Vagina (tissue), 2 donors: ENCODE measurements at regions not wholly inside any gene's neighbourhood (a gene's known extent, or its start where the extent isn't known, plus 50 kb on each side); places are given as distances from the start of the nearest gene placed in this dataset.

ENCODE experiments used
- DNase-seq, 2 donors: peaks; one replicate each; pipeline ENCODE4 v3.0.0-alpha.2; 2017; ENCODE audit errors: extremely low spot score in 2 of 2
- H3K27ac ChIP-seq: fragments of 200-600 bp; sonication (generic); one replicate; pipeline ENCODE4 v1.5.1; 2019
- H3K27me3 ChIP-seq: fragments of 200-600 bp; sonication (generic); one replicate; pipeline ENCODE4 v1.5.1; 2019
- H3K36me3 ChIP-seq, 2 donors: fragments of 200-600 bp; sonication (generic); one replicate each; pipeline ENCODE4 v1.5.1; 2017 to 2019
- H3K4me1 ChIP-seq: fragments of 200-600 bp; sonication (generic); one replicate; pipeline ENCODE4 v1.5.1; 2019
- H3K4me3 ChIP-seq, 2 donors: fragments of 200-600 bp; sonication (generic); 1 replicate in 1 of 2; 2 replicates in 1 of 2; pipeline ENCODE4 v1.5.1; 2016 to 2019
- H3K9me3 ChIP-seq: fragments of 200-600 bp; sonication (generic); one replicate; pipeline ENCODE4 v1.5.1; 2019
- CTCF ChIP-seq, 3 experiments: fragments of 450-650 bp in 2 of 3; fragments of 200-600 bp in 1 of 3; sonication (generic) in 1 of 3; IDR thresholded peaks; one replicate each; pipeline ENCODE4 v1.5.1; 2017 to 2019; ENCODE audit warnings: antibody characterized with exemption in 3 of 3, mild to moderate bottlenecking in 2 of 3, moderate library complexity in 2 of 3
- POLR2A ChIP-seq, 2 donors: fragments of 450-650 bp; IDR thresholded peaks; one replicate each; pipeline ENCODE4 v1.6.1; 2017; ENCODE audit warnings: antibody characterized with exemption in 2 of 2, mild to moderate bottlenecking in 2 of 2, moderate library complexity in 2 of 2
- POLR2AphosphoS5 ChIP-seq, 2 donors: sonication (generic); formaldehyde crosslinking; IDR thresholded peaks; one replicate each; pipeline ENCODE4 v1.9.0; 2017; ENCODE audit warnings: antibody characterized with exemption in 2 of 2, mild to moderate bottlenecking in 2 of 2, low read depth in 1 of 2; ENCODE audit not compliant: insufficient read depth in 1 of 2
- intact Hi-C: fragments of 100-400 bp; cut with DNase I; formaldehyde crosslinking; loops from one replicate; pipeline ENCODE4 v1.15.1; 2023

- intact Hi-C loops: no loop called here
- H3K36me3 ChIP-seq: no peaks in the 10 kb centered on the region
- no peaks in the 10 kb centered on the region for H3K27me3 ChIP-seq
- H3K4me3 ChIP-seq: no peak overlapping the region
- no peaks in the 10 kb centered on the region for H3K9me3 ChIP-seq
- DNase-seq: no peak
- no peaks in the 10 kb centered on the region for H3K4me1 ChIP-seq
- no peak for TF ChIP-seq POLR2A (IDR thresholded peaks at IDR 0.05)
- TF ChIP-seq POLR2AphosphoS5 (IDR thresholded peaks at IDR 0.05; ENCODE audit: insufficient read depth in 1 of 2, low read depth in 1 of 2): no peak
- no peak for TF ChIP-seq CTCF (IDR thresholded peaks at IDR 0.05)
- no peak overlapping the region for H3K27ac ChIP-seq
These were observed 333.9 kb downstream of the DIRAS2 start for GRCh38 chr9:90308691-90309090.

GRCh38 chr9:90309809-90310520 is 332.7 kb downstream of the DIRAS2 start:
- intact Hi-C loops: no loop called here
- no peak overlapping the region for H3K4me3 ChIP-seq
- TF ChIP-seq CTCF (IDR thresholded peaks at IDR 0.05): no peak
- no peak for TF ChIP-seq POLR2A (IDR thresholded peaks at IDR 0.05)
- TF ChIP-seq POLR2AphosphoS5 (IDR thresholded peaks at IDR 0.05; ENCODE audit: insufficient read depth in 1 of 2, low read depth in 1 of 2): no peak
- H3K9me3 ChIP-seq: no peaks in the 10 kb centered on the region
- H3K27ac ChIP-seq: no peak overlapping the region
- no peaks in the 10 kb centered on the region for H3K36me3 ChIP-seq
- H3K4me1 ChIP-seq: no peaks in the 10 kb centered on the region
- DNase-seq: no peak
- no peaks in the 10 kb centered on the region for H3K27me3 ChIP-seq

GRCh38 chr9:90310521-90310876 is 332.1 kb downstream of the DIRAS2 start:
- intact Hi-C loops: no loop called here
- H3K9me3 ChIP-seq: no peaks in the 10 kb centered on the region
- H3K27ac ChIP-seq: no peak overlapping the region
- DNase-seq: no peak
- no peaks in the 10 kb centered on the region for H3K4me1 ChIP-seq
- H3K4me3 ChIP-seq: no peak overlapping the region
- no peaks in the 10 kb centered on the region for H3K36me3 ChIP-seq
- TF ChIP-seq POLR2A (IDR thresholded peaks at IDR 0.05) (no peak), POLR2AphosphoS5 (IDR thresholded peaks at IDR 0.05; ENCODE audit: insufficient read depth in 1 of 2, low read depth in 1 of 2) (no peak), CTCF (IDR thresholded peaks at IDR 0.05) (no peak)
- H3K27me3 ChIP-seq: no peaks in the 10 kb centered on the region

- intact Hi-C loops: no loop called here
- Histone ChIP-seq H3K36me3 (no peaks in the 10 kb centered on the region), H3K4me1 (no peaks in the 10 kb centered on the region), H3K4me3 (no peak overlapping the region), H3K27ac (no peak overlapping the region), H3K27me3 (no peaks in the 10 kb centered on the region), H3K9me3 (no peaks in the 10 kb centered on the region)
- no peak for DNase-seq
- no peak for TF ChIP-seq POLR2A (IDR thresholded peaks at IDR 0.05)
- TF ChIP-seq POLR2AphosphoS5 (IDR thresholded peaks at IDR 0.05; ENCODE audit: insufficient read depth in 1 of 2, low read depth in 1 of 2): no peak
- no peak for TF ChIP-seq CTCF (IDR thresholded peaks at IDR 0.05)
These were observed 330.8 kb downstream of the DIRAS2 start for GRCh38 chr9:90311811-90312210.

- H3K4me1 ChIP-seq: no peaks in the 10 kb centered on the region
- H3K27ac ChIP-seq: no peak overlapping the region
- H3K27me3 ChIP-seq: no peaks in the 10 kb centered on the region
- no peak overlapping the region for H3K4me3 ChIP-seq
- DNase-seq: no peak
- H3K36me3 ChIP-seq: no peaks in the 10 kb centered on the region
- TF ChIP-seq POLR2AphosphoS5 (IDR thresholded peaks at IDR 0.05; ENCODE audit: insufficient read depth in 1 of 2, low read depth in 1 of 2): no peak
- TF ChIP-seq CTCF (IDR thresholded peaks at IDR 0.05): no peak
- H3K9me3 ChIP-seq: no peaks in the 10 kb centered on the region
- intact Hi-C loops: no loop called here
These were observed 320.3 kb downstream of the DIRAS2 start for GRCh38 chr9:90322296-90322695.
